ENCODE measurements at regions not wholly inside any gene's neighbourhood (a gene's known extent, or its start where the extent isn't known, plus 50 kb on each side); places are given as distances from the start of the nearest gene placed in this dataset.
A peak's percentile ranks its signal among the peaks of the same experiment; 100 is the strongest.
"Not testable (repeated sequence)": the region's sequence is repeated elsewhere in the genome, so short reads cannot be mapped to it uniquely, and the experiment has no call there.

GRCh38 chr3:5035113-5035512 lies 55.9 kb downstream of the BHLHE40 start:
- no peak for DNase-seq (ENCODE audit: low spot score)

GRCh38 chr3:5035692-5036391 lies 56.6 kb downstream of the BHLHE40 start:
- no peak for DNase-seq (ENCODE audit: low spot score)

DNA sequence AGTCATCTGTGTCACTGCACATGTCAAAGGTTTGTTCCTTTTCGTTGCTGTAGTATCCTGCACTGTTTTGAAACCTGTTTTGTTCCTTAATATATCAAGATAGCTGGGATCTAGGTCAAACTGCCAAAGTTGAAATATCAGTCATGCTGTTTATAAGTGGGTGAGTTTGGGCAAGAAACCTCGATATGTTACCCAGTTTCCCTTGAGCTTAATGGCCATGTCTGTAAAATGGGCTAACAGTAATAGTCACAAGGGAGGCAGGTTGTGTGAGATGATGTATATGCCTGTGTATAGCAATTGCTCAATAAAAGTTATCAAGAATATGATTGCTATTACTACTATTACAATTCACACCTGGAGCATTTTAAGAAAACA lies 57.1 kb downstream of the BHLHE40 start:
- no peak for DNase-seq (ENCODE audit: low spot score)

DNA sequence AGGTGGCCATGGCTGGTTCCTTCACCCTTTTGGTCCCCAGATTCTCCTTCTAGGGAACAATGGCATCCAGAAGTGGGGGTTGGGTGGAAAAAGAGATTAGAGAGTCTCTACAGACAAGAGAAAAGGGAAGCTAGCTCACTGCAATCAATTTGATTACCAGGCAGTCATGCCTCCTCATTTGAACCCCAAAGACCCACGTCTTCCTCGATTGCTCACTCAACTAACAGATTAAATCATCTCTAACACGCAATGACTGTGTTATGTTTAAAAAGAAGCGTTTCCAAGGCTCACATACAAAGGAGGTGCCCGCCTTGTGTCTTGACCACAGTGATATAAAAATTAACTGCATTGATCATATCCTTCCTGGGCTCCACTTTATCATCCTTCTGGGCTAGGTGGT lies 57.6 kb downstream of the BHLHE40 start:
- no peak for DNase-seq (ENCODE audit: low spot score)

GRCh38 chr3:5039585-5039984 lies 60.3 kb downstream of the BHLHE40 start:
- no peak for DNase-seq (ENCODE audit: low spot score)

- no peak for DNase-seq (ENCODE audit: low spot score)
These were observed 62.1 kb downstream of the BHLHE40 start for GRCh38 chr3:5041315-5041714.

DNA sequence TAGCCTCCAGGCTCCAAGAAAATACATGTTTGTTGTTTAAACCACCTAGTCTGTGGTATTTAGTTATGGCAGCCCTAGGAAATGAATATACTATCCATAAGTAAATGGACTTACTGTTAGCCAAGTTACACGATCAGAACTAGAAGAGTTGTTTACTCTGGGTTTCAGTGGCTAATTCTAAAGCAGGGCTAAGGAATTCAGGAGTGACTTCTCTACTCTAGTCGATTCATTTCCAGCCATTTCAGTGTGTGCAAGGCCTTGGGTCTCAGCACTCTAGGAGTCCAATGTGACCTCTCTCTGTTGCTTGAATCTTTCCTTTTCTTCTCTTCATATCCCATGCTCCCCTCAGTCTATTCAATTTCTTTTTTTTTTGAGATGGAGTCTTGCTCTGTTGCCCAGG lies 66.7 kb downstream of the BHLHE40 start:
- no peak for DNase-seq (ENCODE audit: low spot score)

DNA sequence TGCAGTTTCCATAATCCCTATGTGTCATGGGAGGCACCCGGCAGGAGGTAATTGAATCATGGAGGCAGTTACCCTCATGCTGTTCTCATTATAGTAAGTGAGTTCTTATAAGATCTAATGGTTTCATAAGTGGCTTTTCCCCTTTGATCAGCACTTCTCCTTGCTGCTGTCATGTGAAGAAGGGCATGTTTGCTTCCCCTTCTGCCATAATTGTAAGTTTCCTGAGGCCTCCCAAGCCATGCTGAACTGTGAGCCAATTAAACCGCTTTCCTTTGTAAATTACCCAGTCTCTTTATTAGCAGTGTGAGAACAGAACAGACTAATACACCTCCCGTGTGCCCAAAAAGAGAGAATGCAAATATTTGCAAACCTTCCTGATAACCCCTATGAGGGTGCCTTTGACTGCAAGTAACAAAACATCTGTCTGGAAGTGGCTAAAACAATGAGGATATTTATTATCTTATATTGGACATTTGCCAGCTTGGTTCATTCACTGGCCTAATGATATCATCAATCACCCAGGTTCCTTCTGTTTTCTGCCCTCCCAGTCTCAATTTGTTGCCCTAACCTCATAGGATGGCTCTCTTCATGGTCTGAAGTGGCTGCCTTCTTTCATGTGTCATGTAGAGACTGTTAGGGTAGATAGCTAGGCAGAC lies 68.7 kb downstream of the BHLHE40 start:
- DNase-seq (ENCODE audit: low spot score): no peak

DNA sequence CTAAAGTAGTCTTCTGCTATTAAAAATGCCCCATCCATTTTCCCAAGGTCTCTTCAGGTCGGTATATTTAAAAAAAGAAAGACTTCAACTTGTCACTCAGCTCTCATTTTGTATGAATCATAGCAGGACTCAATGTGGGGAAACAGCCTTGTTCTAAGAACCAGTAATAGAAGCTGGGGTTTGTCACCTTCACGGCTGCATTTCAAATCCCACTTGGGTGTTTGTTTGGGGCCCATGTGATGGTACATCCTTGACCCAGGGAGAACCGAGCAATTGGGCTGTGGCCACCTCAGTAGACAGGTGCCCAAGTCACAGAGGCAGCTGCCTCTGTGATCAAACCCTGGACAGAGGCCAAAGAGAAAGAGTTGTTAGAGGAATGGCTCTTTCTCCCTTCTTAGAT lies 70.3 kb upstream of the ARL8B start:
- no peak for DNase-seq (ENCODE audit: low spot score)

- no peak for DNase-seq (ENCODE audit: low spot score)
These were observed 69.8 kb upstream of the ARL8B start for GRCh38 chr3:5052247-5052646.

DNA sequence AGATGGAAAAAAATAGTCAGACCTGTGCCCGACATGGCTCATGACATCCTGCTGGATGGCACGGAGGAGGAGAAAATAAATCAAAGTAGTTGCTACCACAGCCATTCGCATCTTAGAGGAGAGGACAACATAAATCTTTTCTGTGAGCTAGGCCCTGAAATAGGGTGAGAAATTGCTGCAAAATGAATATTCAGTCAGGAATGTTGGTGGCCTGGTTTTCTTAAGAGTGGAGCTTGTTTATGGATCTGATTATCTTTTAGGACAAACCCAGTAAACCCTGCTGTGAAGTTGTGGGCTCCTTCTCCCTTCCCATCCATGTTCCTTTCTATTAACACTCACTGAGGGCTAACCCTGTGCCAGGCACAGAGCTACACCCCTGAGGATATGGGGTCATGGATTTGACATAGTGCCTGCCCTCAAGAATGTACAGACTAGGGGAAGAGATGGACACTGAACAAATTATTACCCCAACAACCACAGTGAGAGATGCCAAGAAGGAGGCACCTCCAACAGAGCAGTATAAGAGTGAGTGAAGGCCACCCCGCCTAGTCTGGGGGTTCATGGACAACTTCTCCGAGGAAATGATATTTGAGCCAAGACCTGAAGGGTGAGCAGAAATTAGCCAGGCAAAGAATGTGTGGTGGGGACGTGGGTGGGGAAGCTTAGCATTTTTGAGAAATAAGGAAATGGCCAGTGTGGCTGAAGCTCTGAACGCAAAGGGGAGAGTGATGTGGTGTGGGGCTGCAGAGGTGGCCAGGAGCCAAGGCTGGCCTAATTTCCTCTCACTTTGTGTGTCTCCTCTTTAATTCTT lies 68.9 kb upstream of the ARL8B start:
- peak; percentile 79 for DNase-seq (ENCODE audit: low spot score)

GRCh38 chr3:5054098-5054497 lies 68.0 kb upstream of the ARL8B start:
- no peak for DNase-seq (ENCODE audit: low spot score)

DNA sequence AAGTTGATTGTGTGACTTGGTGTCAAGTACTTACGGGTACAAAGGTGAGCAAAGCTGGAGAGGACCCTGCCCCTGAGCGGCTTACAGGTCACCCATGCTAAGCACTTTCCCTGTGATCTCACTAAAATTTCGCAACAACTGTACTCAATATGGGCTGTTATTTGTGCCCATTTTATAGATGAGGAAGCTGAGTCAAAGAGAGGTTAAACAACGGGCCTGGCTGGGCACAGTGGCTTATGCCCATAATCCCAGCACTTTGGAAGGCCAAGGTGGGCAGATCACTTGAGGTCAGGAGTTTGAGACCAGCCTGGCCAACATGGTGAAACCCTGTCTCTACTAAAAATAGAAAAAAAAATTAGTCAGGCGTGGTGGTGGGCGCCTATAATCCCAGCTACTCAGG lies 67.5 kb upstream of the ARL8B start:
- DNase-seq (ENCODE audit: low spot score): not testable (repeated sequence)

- DNase-seq (ENCODE audit: low spot score): no peak
These were observed 66.6 kb upstream of the ARL8B start for GRCh38 chr3:5055357-5056110.

- DNase-seq (ENCODE audit: low spot score): no peak
These were observed 66.0 kb upstream of the ARL8B start for GRCh38 chr3:5056111-5056391.

DNA sequence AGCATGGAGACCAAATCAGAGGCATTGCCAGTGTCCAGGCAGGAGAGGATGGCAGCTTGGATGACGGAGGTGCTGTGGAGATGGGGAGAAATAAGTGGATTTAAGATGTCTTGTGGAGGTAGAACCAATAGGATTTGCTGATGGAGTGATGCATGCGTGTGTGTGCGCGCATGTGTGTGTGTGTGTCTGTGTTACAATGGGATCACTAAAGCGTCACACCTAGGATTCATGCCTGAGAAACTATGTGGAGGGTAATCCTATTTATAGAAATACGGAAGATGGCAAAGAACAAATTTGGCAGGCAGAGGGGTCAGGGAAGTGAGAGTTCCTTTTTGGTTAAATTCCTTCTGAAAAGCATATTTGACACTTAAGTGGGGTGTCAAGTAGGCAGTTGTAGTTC lies 64.8 kb upstream of the ARL8B start:
- DNase-seq (ENCODE audit: low spot score): no peak

GRCh38 chr3:5057857-5058324 lies 64.2 kb upstream of the ARL8B start:
- peak; percentile 73 for DNase-seq (ENCODE audit: low spot score)

DNA sequence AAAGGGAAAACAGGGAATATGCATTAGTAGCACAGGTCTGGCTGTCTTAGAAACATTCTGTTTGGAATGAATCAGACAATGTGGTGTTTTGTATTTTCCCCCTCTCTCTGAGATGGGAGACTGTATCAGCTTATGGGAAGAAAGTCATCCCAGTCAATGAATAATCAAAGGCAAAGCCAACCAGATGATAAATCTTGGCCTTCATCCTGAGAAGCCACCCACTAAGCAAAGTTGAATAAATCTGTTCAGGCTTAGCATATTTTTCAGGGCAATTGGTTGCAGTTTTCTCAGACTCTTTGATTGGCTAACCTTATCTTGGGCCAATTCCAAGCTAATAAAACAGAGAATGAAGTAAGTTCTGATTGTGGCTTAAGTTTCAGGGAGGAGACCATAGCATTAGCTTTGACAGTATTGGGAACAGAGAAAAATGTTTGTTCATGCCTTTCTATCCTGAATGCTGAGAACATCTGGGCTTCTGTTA lies 63.6 kb upstream of the ARL8B start:
- DNase-seq (ENCODE audit: low spot score): peak; percentile 55

DNA sequence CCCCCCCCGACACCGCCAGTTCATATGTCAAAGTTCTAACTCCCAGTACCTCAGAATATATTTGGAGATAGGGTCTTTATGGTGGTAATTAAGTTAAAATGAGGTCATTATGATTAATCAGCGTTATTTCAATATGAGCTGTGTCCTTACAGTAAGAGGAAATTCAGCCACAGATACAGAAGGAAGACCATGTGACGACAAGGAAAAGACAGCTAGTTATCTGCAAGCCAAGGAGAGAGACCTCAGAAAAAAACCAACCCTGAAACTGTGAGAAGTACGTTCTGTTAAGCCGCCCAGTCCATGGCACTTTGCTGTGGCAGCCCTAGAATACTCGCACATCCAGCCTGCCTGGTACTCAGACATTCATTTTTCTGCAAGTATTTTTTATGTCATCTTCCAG lies 62.3 kb upstream of the ARL8B start:
- no peak for DNase-seq (ENCODE audit: low spot score)

- no peak for DNase-seq (ENCODE audit: low spot score)
These were observed 60.9 kb upstream of the ARL8B start for GRCh38 chr3:5061218-5061569.

GRCh38 chr3:5063724-5064123 lies 58.4 kb upstream of the ARL8B start:
- no peak for DNase-seq (ENCODE audit: low spot score)

- DNase-seq (ENCODE audit: low spot score): no peak
These were observed 53.5 kb upstream of the ARL8B start for GRCh38 chr3:5068531-5069050.

All from AG08395 (cell line).